Testis (tissue), 2 donors: ENCODE measurements at regions not wholly inside any gene's neighbourhood (a gene's known extent, or its start where the extent isn't known, plus 50 kb on each side); places are given as distances from the start of the nearest gene placed in this dataset.

Source experiments
- DNase-seq: peaks from one replicate; pipeline ENCODE4 v3.0.0-alpha.2; 2019
- H3K27ac ChIP-seq, 2 donors: fragments of 200-600 bp; sonication (generic); one replicate each; pipeline ENCODE4 v1.5.1; 2019
- H3K27me3 ChIP-seq: fragments of 200-600 bp; sonication (generic); one replicate; pipeline ENCODE4 v1.5.1; 2019
- H3K36me3 ChIP-seq: fragments of 200-600 bp; sonication (generic); one replicate; pipeline ENCODE4 v1.5.1; 2017; ENCODE audit warnings: low read depth; ENCODE audit errors: missing control alignments
- H3K4me1 ChIP-seq: fragments of 200-600 bp; sonication (generic); one replicate; pipeline ENCODE4 v1.5.1; 2019
- H3K4me3 ChIP-seq, 2 donors: fragments of 200-600 bp; sonication (generic); one replicate each; pipeline ENCODE4 v1.5.1; 2017 to 2019
- H3K9me3 ChIP-seq: fragments of 200-600 bp; sonication (generic); one replicate; pipeline ENCODE4 v1.5.1; 2017
- CTCF ChIP-seq, 3 experiments: fragments of 450-650 bp in 2 of 3; fragments of 200-600 bp in 1 of 3; sonication (generic) in 1 of 3; IDR thresholded peaks; one replicate each; pipeline ENCODE4 v1.5.1; 2016 to 2019; ENCODE audit warnings: antibody characterized with exemption in 3 of 3, mild to moderate bottlenecking in 2 of 3, moderate library complexity in 1 of 3
- POLR2A ChIP-seq: fragments of 450-650 bp; IDR thresholded peaks from one replicate; pipeline ENCODE4 v1.6.1; 2017; ENCODE audit warnings: antibody characterized with exemption, mild to moderate bottlenecking, moderate library complexity
- WGBS, 2 donors: methylation state at CpG; one replicate each; pipeline ENCODE4 v1.1.5; 2018; 5-methylcytosine and 5-hydroxymethylcytosine counted together
- intact Hi-C: fragments of 100-400 bp; cut with DNase I; formaldehyde crosslinking; loops from one replicate; pipeline ENCODE4 v1.15.1; 2023; ENCODE audit warnings: low total_unique reads

- Histone ChIP-seq H3K36me3 (no peaks in the 10 kb centered on the region), H3K4me3 (no peak overlapping the region), H3K9me3 (no peaks in the 10 kb centered on the region), H3K27ac (no peak overlapping the region), H3K27me3 (no peaks in the 10 kb centered on the region), H3K4me1 (no peaks in the 10 kb centered on the region)
- no peak for DNase-seq
- TF ChIP-seq CTCF (IDR thresholded peaks at IDR 0.05) (no peak), POLR2A (no peak)
- intact Hi-C loops: no loop called here
- 70 to 100% methylated on average over 1 to 2 of the region's 2 CpGs for WGBS, 2 donors
Measured at GRCh38 chrX:109952050-109952449, 50.9 kb upstream of the TMEM164 start.

- intact Hi-C loops: no loop called here
- H3K27me3 ChIP-seq: no peaks in the 10 kb centered on the region
- DNase-seq: no peak
- no peaks in the 10 kb centered on the region for H3K36me3 ChIP-seq
- H3K4me1 ChIP-seq: no peaks in the 10 kb centered on the region
- no peak overlapping the region for H3K27ac ChIP-seq
- WGBS, 2 donors: 81 to 90% methylated on average over 4 of the region's 4 CpGs
- no peak overlapping the region for H3K4me3 ChIP-seq
- TF ChIP-seq CTCF (IDR thresholded peaks at IDR 0.05): no peak
- no peak for TF ChIP-seq POLR2A
- H3K9me3 ChIP-seq: no peaks in the 10 kb centered on the region
Measured at GRCh38 chrX:109952985-109953905, 49.7 kb upstream of the TMEM164 start.
